Keratinocyte (primary cell): ENCODE measurements at regions not wholly inside any gene's neighbourhood (a gene's known extent, or its start where the extent isn't known, plus 50 kb on each side); places are given as distances from the start of the nearest gene placed in this dataset.

Source experiments
- CTCF ChIP-seq, 3 experiments: IDR thresholded peaks in 1 of 3; conservative IDR thresholded peaks in 1 of 3; optimal IDR thresholded peaks in 1 of 3; 2 replicates in 2 of 3; 3 replicates in 1 of 3; pipeline versions ENCODE3 to v1.5.1; 2011; ENCODE audit warnings: low read length in 3 of 3, mild to moderate bottlenecking in 3 of 3, moderate library complexity in 2 of 3, control low read depth in 1 of 3, inconsistent platforms in 1 of 3; ENCODE audit not compliant: insufficient read depth in 2 of 3; ENCODE audit errors: extremely low read depth in 1 of 3
- EZH2 ChIP-seq: IDR thresholded peaks from one replicate; pipeline ENCODE4 v1.6.1; 2012; ENCODE audit warnings: inconsistent platforms, mild to moderate bottlenecking, low read length, moderate library complexity

GRCh38 chr11:20277014-20277413, 86.5 kb upstream of the HTATIP2 start:
- TF ChIP-seq CTCF (optimal IDR thresholded peaks at IDR 0.05 in 1 of 3, IDR thresholded peaks at IDR 0.05 in 1 of 3, conservative IDR thresholded peaks at IDR 0.05 in 1 of 3; ENCODE audit: extremely low read depth in 1 of 3, insufficient read depth in 2 of 3, low read length in 3 of 3) = no peak
- no peak for TF ChIP-seq EZH2
